ENCODE measurements at regions not wholly inside any gene's neighbourhood (a gene's known extent, or its start where the extent isn't known, plus 50 kb on each side); places are given as distances from the start of the nearest gene placed in this dataset.

GRCh38 chr5:155978850-155979249, 348.1 kb upstream of the SGCD start:
- DNase-seq (no peak), ATAC-seq (ENCODE audit: low read depth) (no peak)
- TF ChIP-seq RCOR1 (IDR thresholded peaks at IDR 0.05; ENCODE audit: insufficient replicate concordance, low read length) (no peak), MAFK (IDR thresholded peaks at IDR 0.05; ENCODE audit: low read depth, low read length) (no peak), CTCF (conservative IDR thresholded peaks at IDR 0.05; ENCODE audit: low read depth, low read length) (no peak), NFE2L2 (IDR thresholded peaks at IDR 0.05; ENCODE audit: low read depth, low read length) (no peak), FOS (IDR thresholded peaks at IDR 0.05; ENCODE audit: low read depth, low read length) (no peak), MAZ (IDR thresholded peaks at IDR 0.05; ENCODE audit: borderline replicate concordance, low read depth, low read length) (no peak), ELK1 (IDR thresholded peaks at IDR 0.05; ENCODE audit: borderline replicate concordance, low read depth, low read length) (no peak), BHLHE40 (IDR thresholded peaks at IDR 0.05; ENCODE audit: low read depth, low read length) (no peak), MXI1 (IDR thresholded peaks at IDR 0.05; ENCODE audit: borderline replicate concordance, low read depth, low read length) (no peak)
- CTCF ChIA-PET, result interaction anchor here (0.6 to 1.1 kb wide), 2 partner anchors 17 to 1175 kb away, joined by 3 to 4 read pairs; no protein-coding TSS in a partner anchor
- Histone ChIP-seq H3K9ac (ENCODE audit: low read depth, low read length) (no peak overlapping the region), H3K9me3 (ENCODE audit: control insufficient read depth, insufficient read depth, low read length) (no peaks in the 10 kb centered on the region), H3K27me3 (ENCODE audit: control insufficient read depth, insufficient read depth, low read length) (no peaks in the 10 kb centered on the region), H4K5ac (ENCODE audit: low read depth, low read length) (no peak overlapping the region), H4K20me1 (ENCODE audit: insufficient read depth, low read length) (no peaks in the 10 kb centered on the region), H3K4ac (ENCODE audit: low read depth, low read length) (no peak overlapping the region), H3K18ac (ENCODE audit: low read depth, low read length) (no peak overlapping the region), H4K8ac (ENCODE audit: low read depth in 2 of 2, low read length in 2 of 2) (no peak overlapping the region), H2BK15ac (ENCODE audit: low read depth, low read length) (peak overlapping the region; percentile 20; the same call in 1 of the 3 replicates), H3K9me1 (ENCODE audit: insufficient read depth, low read length) (0 out of 2 replicates have a peak, but pooled peaks cover 4% of the 10 kb centered on the region), H3K23ac (ENCODE audit: low read depth, low read length) (no peak overlapping the region), H4K91ac (ENCODE audit: insufficient read depth, low read depth, low read length) (no peak overlapping the region; the same call in 1 of the 2 replicates), H3K14ac (replicated peaks; ENCODE audit: low read depth, low read length) (no peak overlapping the region), H2BK120ac (ENCODE audit: low read depth, low read length) (peak overlapping the region; percentile 42), H3K4me3 (ENCODE audit: insufficient read depth, low read depth, low read length) (no peak overlapping the region), H2BK5ac (ENCODE audit: low read depth, low read length, poor library complexity, severe bottlenecking) (no peak overlapping the region), H2AK5ac (ENCODE audit: low read depth, low read length) (no peak overlapping the region), H3K79me1 (ENCODE audit: low read depth in 1 of 2, low read length in 2 of 2) (no peaks in the 10 kb centered on the region), H2BK20ac (ENCODE audit: low read depth, low read length) (0 out of 2 replicates have a peak overlapping the region, but pooled peaks have one; percentile 9), H3K36me3 (ENCODE audit: control insufficient read depth, insufficient read depth, low read length) (no peaks in the 10 kb centered on the region), H2AFZ (replicated peaks; ENCODE audit: low read length, poor library complexity) (no peak overlapping the region), H3K27ac (ENCODE audit: insufficient read depth, low read length) (no peak overlapping the region), H3K56ac (ENCODE audit: extremely low read depth, insufficient read depth, low read length) (no peak overlapping the region), H3K4me2 (ENCODE audit: low read depth, low read length) (no peak overlapping the region), H3K4me1 (ENCODE audit: control insufficient read depth, insufficient read depth, low read length) (peaks cover 12% of the 10 kb centered on the region; the same call in 1 of the 2 replicates), H2AK9ac (replicated peaks; ENCODE audit: low read depth, low read length, poor library complexity) (no peak overlapping the region)
- no TSS peak for BruUV-seq (replicated peaks)
- in situ Hi-C loops (cut with MboI; ENCODE audit: low sequenced_read_pairs), result no loop called here
- POLR2A ChIA-PET (ENCODE audit: unreplicated experiment), result no interaction called here
- intact Hi-C loops (cut with micrococcal nuclease), result no loop called here
- dilution Hi-C loops (cut with HindIII; ENCODE audit: low sequenced_read_pairs, unreplicated experiment), result no loop called here
- 100% methylated on average over 1 of the region's 3 CpGs; no CpG with 5 or more reads in 1 of the 2 experiments for WGBS, 2 experiments (ENCODE audit: extremely low coverage in 2 of 2, insufficient read length in 1 of 2)
